Omental fat pad (tissue), 3 donors: ENCODE measurements at regions not wholly inside any gene's neighbourhood (a gene's known extent, or its start where the extent isn't known, plus 50 kb on each side); places are given as distances from the start of the nearest gene placed in this dataset.

Source experiments
- ATAC-seq: fragments of 150-250 bp; one replicate; pipeline ENCODE4 v1.9.1; 2016; ENCODE audit warnings: mild to moderate bottlenecking, moderate library complexity; ENCODE audit not compliant: low FRiP score
- DNase-seq: peaks from one replicate; pipeline ENCODE4 v3.0.0-alpha.2; 2019; ENCODE audit warnings: low spot score
- CTCF ChIP-seq, 3 donors: fragments of 450-650 bp; IDR thresholded peaks; one replicate each; pipeline ENCODE4 v1.5.1; 2016 to 2017; ENCODE audit warnings: antibody characterized with exemption in 3 of 3, mild to moderate bottlenecking in 3 of 3, moderate library complexity in 2 of 3

GRCh38 chr17:77359236-77359635 lies 218.5 kb downstream of the SEC14L1 start:
- no peak for DNase-seq
- no peak for ATAC-seq
- TF ChIP-seq CTCF (IDR thresholded peaks at IDR 0.05) = no peak

GRCh38 chr17:77361986-77362620 lies 221.3 kb downstream of the SEC14L1 start:
- ATAC-seq (no peak), DNase-seq (no peak)
- TF ChIP-seq CTCF (IDR thresholded peaks at IDR 0.05) = no peak

- TF ChIP-seq CTCF (IDR thresholded peaks at IDR 0.05) = no peak
- peak; percentile 72 for ATAC-seq
- DNase-seq = no peak
Measured at GRCh38 chr17:77363821-77364361, 223.1 kb downstream of the SEC14L1 start.

- ATAC-seq (no peak), DNase-seq (no peak)
- TF ChIP-seq CTCF (IDR thresholded peaks at IDR 0.05) = no peak
Measured at GRCh38 chr17:77364381-77364911, 223.7 kb downstream of the SEC14L1 start.

GRCh38 chr17:77364941-77365583 lies 224.3 kb downstream of the SEC14L1 start:
- no peak for ATAC-seq
- no peak for TF ChIP-seq CTCF (IDR thresholded peaks at IDR 0.05)
- no peak for DNase-seq

GRCh38 chr17:77365584-77366186 lies 224.9 kb downstream of the SEC14L1 start:
- ATAC-seq = no peak
- no peak for DNase-seq
- no peak for TF ChIP-seq CTCF (IDR thresholded peaks at IDR 0.05)
